ENCODE measurements at regions not wholly inside any gene's neighbourhood (a gene's known extent, or its start where the extent isn't known, plus 50 kb on each side); places are given as distances from the start of the nearest gene placed in this dataset.

GRCh38 chrX:147405764-147406163 lies 506.0 kb upstream of the FMR1 start:
- no peak overlapping the region for H3K14ac ChIP-seq (ENCODE audit: insufficient read length)
- no peaks in the 10 kb centered on the region for H3K36me3 ChIP-seq (ENCODE audit: control insufficient read depth in 2 of 4, insufficient read depth in 4 of 4, low read length in 3 of 4)
- no peak overlapping the region for H3K9ac ChIP-seq (replicated peaks in 1 of 4; ENCODE audit: extremely low read depth in 1 of 4, low read depth in 3 of 4, low read length in 3 of 4)
- no peak overlapping the region for H4K5ac ChIP-seq (ENCODE audit: insufficient read length, low read depth, low read length)
- H4K8ac ChIP-seq (ENCODE audit: extremely low read depth, insufficient read depth, low read length), result no peak overlapping the region
- no peaks in the 10 kb centered on the region for H3K79me2 ChIP-seq (ENCODE audit: control insufficient read depth in 1 of 2, insufficient read depth in 2 of 2, low read length in 2 of 2)
- no peak overlapping the region for H2BK120ac ChIP-seq (replicated peaks; ENCODE audit: low read depth, low read length)
- no peak overlapping the region for H2BK15ac ChIP-seq (ENCODE audit: low read length)
- no peaks in the 10 kb centered on the region for H3K27me3 ChIP-seq (replicated peaks in 1 of 4; ENCODE audit: control insufficient read depth in 3 of 4, extremely low read depth in 1 of 4, insufficient read depth in 3 of 4, low read length in 3 of 4)
- CTCF ChIA-PET (ENCODE audit: partially characterized antibody), result no interaction called here
- peaks cover 0 to 5% (median 0%) of the 10 kb centered on the region in 4 experiments; a peak in 1 of 7 replicates for H3K4me1 ChIP-seq (replicated peaks in 1 of 4; ENCODE audit: control insufficient read depth in 3 of 4, insufficient read depth in 4 of 4, low read length in 3 of 4)
- H4K91ac ChIP-seq (replicated peaks; ENCODE audit: insufficient read length, low read length), result no peak overlapping the region
- H3K4me3 ChIP-seq (ENCODE audit: extremely low read depth in 1 of 4, insufficient read depth in 2 of 4, low read depth in 3 of 4, low read length in 4 of 4), result no peak overlapping the region
- H4K20me1 ChIP-seq (replicated peaks in 1 of 2; ENCODE audit: control insufficient read depth in 1 of 2, insufficient read depth in 2 of 2, low read length in 2 of 2), result no peaks in the 10 kb centered on the region
- H3K27ac ChIP-seq (ENCODE audit: low read depth, low read length), result no peak overlapping the region
- POLR2A ChIA-PET (ENCODE audit: partially characterized antibody), result no interaction called here
- H2AFZ ChIP-seq (ENCODE audit: low read length), result no peak overlapping the region
- no peak overlapping the region for H3K23ac ChIP-seq (ENCODE audit: insufficient read length)
- no peak overlapping the region for H2BK5ac ChIP-seq (ENCODE audit: low read depth, low read length)
- FAIRE-seq (no peak), DNase-seq (ENCODE audit: low read depth in 1 of 2, low spot score in 2 of 2) (no peak)
- no peak overlapping the region for H2AK5ac ChIP-seq (ENCODE audit: low read depth, low read length)
- no peaks in the 10 kb centered on the region for H3K9me3 ChIP-seq (ENCODE audit: insufficient read depth in 2 of 2, low read depth in 1 of 2, low read length in 1 of 2)
- no peak overlapping the region; a peak in 1 of 4 replicates for H3K4me2 ChIP-seq (ENCODE audit: insufficient read depth in 1 of 2, low read depth in 2 of 2, low read length in 2 of 2)
- WGBS, 2 experiments (ENCODE audit: extremely low coverage in 1 of 2, insufficient coverage in 1 of 2, insufficient read length in 1 of 2, insufficient replicate concordance in 2 of 2, low coverage in 1 of 2, low lambda C conversion rate in 2 of 2, missing lambda C conversion rate in 1 of 2), result 90% methylated on average over 3 of the region's 5 CpGs; no CpG with 5 or more reads in 1 of the 2 experiments
- no peak overlapping the region for H3K4ac ChIP-seq (replicated peaks; ENCODE audit: insufficient read length, low read depth, low read length)
- H3K56ac ChIP-seq (replicated peaks; ENCODE audit: insufficient read length, low read depth, low read length), result no peak overlapping the region
- no peak overlapping the region for H2BK12ac ChIP-seq (ENCODE audit: low read depth, low read length)
- H3K79me1 ChIP-seq (ENCODE audit: low read depth, low read length), result no peaks in the 10 kb centered on the region
- no peak overlapping the region for H2BK20ac ChIP-seq (ENCODE audit: low read length)
- no peaks in the 10 kb centered on the region for H3K23me2 ChIP-seq (ENCODE audit: low read depth, low read length)
- no peak overlapping the region for H3K18ac ChIP-seq (ENCODE audit: extremely low read depth, low read length)
- TF ChIP-seq TAF1 (IDR thresholded peaks at IDR 0.05; ENCODE audit: low read depth, low read length) (no peak), RFX5 (IDR thresholded peaks at IDR 0.05; ENCODE audit: borderline replicate concordance, low read depth, low read length) (no peak), POLR2AphosphoS5 (IDR thresholded peaks at IDR 0.05; ENCODE audit: low read depth, low read length) (no peak), RXRA (IDR thresholded peaks at IDR 0.05; ENCODE audit: insufficient read depth, low read depth, low read length) (no peak), MAFK (IDR thresholded peaks at IDR 0.05; ENCODE audit: low read depth, low read length) (no peak), TEAD4 (IDR thresholded peaks at IDR 0.05; ENCODE audit: low read depth, low read length) (no peak), HDAC2 (IDR thresholded peaks at IDR 0.05; ENCODE audit: borderline replicate concordance in 1 of 2, low read depth in 2 of 2, low read length in 2 of 2) (no peak), POLR2A (IDR thresholded peaks at IDR 0.05; ENCODE audit: control extremely low read depth in 1 of 2, low read depth in 2 of 2, low read length in 2 of 2) (no peak)

Data from H1 (cell line).